Neural cell (in vitro differentiated cells): ENCODE measurements at regions not wholly inside any gene's neighbourhood (a gene's known extent, or its start where the extent isn't known, plus 50 kb on each side); places are given as distances from the start of the nearest gene placed in this dataset.
"Not testable (repeated sequence)": the region's sequence is repeated elsewhere in the genome, so short reads cannot be mapped to it uniquely, and the experiment has no call there.

Source experiments
- H2AFZ ChIP-seq: fragments of 200-600, 300-800 bp; sonication (generic), shearing (Covaris generic); 2 replicates; pipeline ENCODE4 v1.6.0; 2014; ENCODE audit warnings: low read depth, mild to moderate bottlenecking, antibody characterized with exemption, low read length, moderate library complexity
- H3F3A ChIP-seq: fragments of 200-600 bp; shearing (Covaris generic); 2 replicates; pipeline ENCODE4 v1.6.1; 2016; ENCODE audit warnings: mild to moderate bottlenecking, moderate library complexity, mixed read lengths, antibody characterized with exemption, low read length; ENCODE audit not compliant: insufficient read depth, poor library complexity, severe bottlenecking
- H3K27ac ChIP-seq: fragments of 200-600, 300-800 bp; sonication (generic), shearing (Covaris generic); 2 replicates; pipeline ENCODE4 v1.5.1; 2014; ENCODE audit warnings: mild to moderate bottlenecking, low read length, moderate library complexity
- H3K27me3 ChIP-seq: fragments of 300-800, 200-600 bp; sonication (generic), shearing (Covaris generic); 2 replicates; pipeline ENCODE4 v1.6.0; 2014; ENCODE audit warnings: mild to moderate bottlenecking, low read depth, low read length, moderate library complexity; ENCODE audit not compliant: insufficient read depth
- H3K36me3 ChIP-seq: fragments of 300-800, 200-600 bp; sonication (generic), shearing (Covaris generic); 2 replicates; pipeline ENCODE4 v1.5.1; 2014; ENCODE audit warnings: mild to moderate bottlenecking, antibody characterized with exemption, low read length, moderate library complexity; ENCODE audit not compliant: insufficient read depth
- H3K4me2 ChIP-seq: fragments of 300-800, 200-600 bp; sonication (generic), shearing (Covaris generic); 2 replicates; pipeline ENCODE4 v1.6.0; 2014; ENCODE audit warnings: mild to moderate bottlenecking, low read length
- H3K4me3 ChIP-seq: fragments of 300-800, 200-600 bp; sonication (generic), shearing (Covaris generic); 2 replicates; pipeline ENCODE4 v1.5.1; 2014; ENCODE audit warnings: mild to moderate bottlenecking, low read length, moderate library complexity
- H3K79me2 ChIP-seq: fragments of 200-600 bp; shearing (Covaris generic); replicated peaks from 2 replicates; pipeline ENCODE4 v1.6.0; 2014; ENCODE audit warnings: mild to moderate bottlenecking, low read length, moderate library complexity; ENCODE audit not compliant: insufficient read depth
- H3K9ac ChIP-seq: fragments of 300-800, 200-600 bp; sonication (generic), shearing (Covaris generic); 2 replicates; pipeline ENCODE4 v1.6.1; 2016; ENCODE audit warnings: mild to moderate bottlenecking, low read length, mixed read lengths
- H3K9me2 ChIP-seq: fragments of 200-600 bp; shearing (Covaris generic); 2 replicates; pipeline ENCODE4 v1.6.1; 2016; ENCODE audit warnings: mild to moderate bottlenecking, low read length, mixed read lengths; ENCODE audit not compliant: insufficient read depth
- H3K9me3 ChIP-seq: fragments of 200-600, 300-800 bp; sonication (generic), shearing (Covaris generic); 2 replicates; pipeline ENCODE4 v1.6.1; 2016; ENCODE audit warnings: mild to moderate bottlenecking, mixed run types, low read length, moderate library complexity, mixed read lengths
- H4K20me1 ChIP-seq: fragments of 200-600 bp; shearing (Covaris generic); 2 replicates; pipeline ENCODE4 v1.6.1; 2016; ENCODE audit warnings: mild to moderate bottlenecking, mixed run types; ENCODE audit not compliant: insufficient read depth
- EP300 ChIP-seq: fragments of 450-650 bp; conservative IDR thresholded peaks from 2 replicates; pipeline ENCODE4 v1.6.1; 2014; ENCODE audit warnings: antibody characterized with exemption, mild to moderate bottlenecking, moderate library complexity; ENCODE audit not compliant: poor library complexity, severe bottlenecking
- EZH2 ChIP-seq: fragments of 200-600, 300-800 bp; shearing (Covaris generic), sonication (generic); IDR thresholded peaks from 2 replicates; pipeline ENCODE4 v1.6.1; 2014; ENCODE audit warnings: antibody characterized with exemption, low read length, borderline replicate concordance, mild to moderate bottlenecking; ENCODE audit not compliant: insufficient read depth, poor library complexity, severe bottlenecking
- MXI1 ChIP-seq: fragments of 450-650 bp; conservative IDR thresholded peaks from 2 replicates; pipeline ENCODE4 v1.6.1; 2014; ENCODE audit warnings: antibody characterized with exemption, mild to moderate bottlenecking; ENCODE audit not compliant: poor library complexity, severe bottlenecking
- POLR2AphosphoS5 ChIP-seq: IDR thresholded peaks from 2 replicates; pipeline ENCODE4 v1.6.1; 2012
- RAD21 ChIP-seq: fragments of 450-650 bp; conservative IDR thresholded peaks from 2 replicates; pipeline ENCODE4 v1.6.1; 2014; ENCODE audit warnings: antibody characterized with exemption, mild to moderate bottlenecking, moderate library complexity
- SMC3 ChIP-seq: fragments of 450-650 bp; conservative IDR thresholded peaks from 2 replicates; pipeline ENCODE4 v1.6.1; 2014; ENCODE audit warnings: antibody characterized with exemption, mild to moderate bottlenecking, moderate library complexity; ENCODE audit not compliant: poor library complexity
- TAF1 ChIP-seq: IDR thresholded peaks from 2 replicates; pipeline ENCODE4 v1.6.1; 2012; ENCODE audit warnings: low read depth
- TF ChIP-seq, protein P1 (sequence below): IDR thresholded peaks from 2 replicates; pipeline ENCODE4 v1.6.1; 2012; ENCODE audit warnings: borderline replicate concordance
- TF ChIP-seq, protein P2 (sequence below): fragments of 450-650 bp; IDR thresholded peaks from 2 replicates; pipeline ENCODE4 v1.5.1; 2014; ENCODE audit warnings: antibody characterized with exemption, mild to moderate bottlenecking, moderate library complexity; ENCODE audit not compliant: poor library complexity, severe bottlenecking

DNA sequence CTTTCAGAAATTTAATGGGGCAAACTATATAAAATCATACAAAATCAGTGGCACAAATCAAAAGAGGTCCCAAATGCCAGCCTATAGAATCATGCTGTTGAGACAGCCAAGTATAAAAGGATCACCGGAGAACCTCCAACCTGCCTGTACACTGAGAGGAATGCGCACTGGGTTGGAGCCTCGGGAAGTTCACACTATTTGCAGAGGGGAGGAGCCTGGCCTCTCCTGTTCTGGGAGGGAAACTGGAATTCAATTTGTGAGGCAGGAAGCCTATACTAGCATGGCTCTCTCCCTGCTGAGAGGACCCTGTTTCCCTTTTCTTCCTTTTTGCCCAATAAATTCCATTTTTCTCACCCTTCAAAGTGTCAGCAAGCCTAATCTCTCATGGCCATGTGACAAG lies 406.0 kb downstream of the HINT1 start:
- no peak for TF ChIP-seq MXI1
- TF ChIP-seq, protein P1, sequence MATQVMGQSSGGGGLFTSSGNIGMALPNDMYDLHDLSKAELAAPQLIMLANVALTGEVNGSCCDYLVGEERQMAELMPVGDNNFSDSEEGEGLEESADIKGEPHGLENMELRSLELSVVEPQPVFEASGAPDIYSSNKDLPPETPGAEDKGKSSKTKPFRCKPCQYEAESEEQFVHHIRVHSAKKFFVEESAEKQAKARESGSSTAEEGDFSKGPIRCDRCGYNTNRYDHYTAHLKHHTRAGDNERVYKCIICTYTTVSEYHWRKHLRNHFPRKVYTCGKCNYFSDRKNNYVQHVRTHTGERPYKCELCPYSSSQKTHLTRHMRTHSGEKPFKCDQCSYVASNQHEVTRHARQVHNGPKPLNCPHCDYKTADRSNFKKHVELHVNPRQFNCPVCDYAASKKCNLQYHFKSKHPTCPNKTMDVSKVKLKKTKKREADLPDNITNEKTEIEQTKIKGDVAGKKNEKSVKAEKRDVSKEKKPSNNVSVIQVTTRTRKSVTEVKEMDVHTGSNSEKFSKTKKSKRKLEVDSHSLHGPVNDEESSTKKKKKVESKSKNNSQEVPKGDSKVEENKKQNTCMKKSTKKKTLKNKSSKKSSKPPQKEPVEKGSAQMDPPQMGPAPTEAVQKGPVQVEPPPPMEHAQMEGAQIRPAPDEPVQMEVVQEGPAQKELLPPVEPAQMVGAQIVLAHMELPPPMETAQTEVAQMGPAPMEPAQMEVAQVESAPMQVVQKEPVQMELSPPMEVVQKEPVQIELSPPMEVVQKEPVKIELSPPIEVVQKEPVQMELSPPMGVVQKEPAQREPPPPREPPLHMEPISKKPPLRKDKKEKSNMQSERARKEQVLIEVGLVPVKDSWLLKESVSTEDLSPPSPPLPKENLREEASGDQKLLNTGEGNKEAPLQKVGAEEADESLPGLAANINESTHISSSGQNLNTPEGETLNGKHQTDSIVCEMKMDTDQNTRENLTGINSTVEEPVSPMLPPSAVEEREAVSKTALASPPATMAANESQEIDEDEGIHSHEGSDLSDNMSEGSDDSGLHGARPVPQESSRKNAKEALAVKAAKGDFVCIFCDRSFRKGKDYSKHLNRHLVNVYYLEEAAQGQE, result no peak
- TF ChIP-seq POLR2AphosphoS5, result no peak
- TF ChIP-seq EZH2, result no peak
- TF ChIP-seq EP300, result no peak
- Histone ChIP-seq H3K79me2 (no peaks in the 10 kb centered on the region), H2AFZ (no peak overlapping the region), H3K27ac (no peak overlapping the region), H3K4me3 (no peak overlapping the region), H4K20me1 (no peaks in the 10 kb centered on the region), H3K9ac (no peak overlapping the region), H3F3A (no peaks in the 10 kb centered on the region), H3K9me3 (no peaks in the 10 kb centered on the region), H3K9me2 (no peaks in the 10 kb centered on the region), H3K27me3 (no peaks in the 10 kb centered on the region), H3K4me2 (no peak overlapping the region), H3K36me3 (no peaks in the 10 kb centered on the region)

DNA sequence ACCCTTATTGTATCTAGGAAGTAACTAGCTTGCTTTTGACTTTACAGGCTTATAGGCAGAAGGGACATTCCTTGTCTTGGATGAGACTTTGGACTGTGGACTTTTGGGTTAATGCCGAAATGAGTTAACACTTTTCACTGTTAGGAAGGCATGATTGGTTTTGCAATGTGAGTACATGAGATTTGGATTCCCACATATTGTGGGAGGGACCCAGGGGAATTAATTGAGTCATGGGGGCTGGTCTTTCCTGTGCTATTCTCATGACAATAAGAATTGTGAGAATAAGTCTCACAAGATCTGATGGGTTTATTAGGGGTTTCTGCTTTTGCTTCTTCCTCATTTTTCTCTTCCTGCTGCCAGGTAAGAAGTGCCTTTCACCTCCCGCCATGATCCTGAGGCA lies 417.5 kb downstream of the HINT1 start:
- H4K20me1 ChIP-seq, result no peaks in the 10 kb centered on the region
- TF ChIP-seq, protein P1, result no peak
- TF ChIP-seq TAF1 (no peak), POLR2AphosphoS5 (no peak), SMC3 (no peak), EZH2 (no peak), MXI1 (no peak), EP300 (no peak), RAD21 (no peak)
- TF ChIP-seq, protein P2, sequence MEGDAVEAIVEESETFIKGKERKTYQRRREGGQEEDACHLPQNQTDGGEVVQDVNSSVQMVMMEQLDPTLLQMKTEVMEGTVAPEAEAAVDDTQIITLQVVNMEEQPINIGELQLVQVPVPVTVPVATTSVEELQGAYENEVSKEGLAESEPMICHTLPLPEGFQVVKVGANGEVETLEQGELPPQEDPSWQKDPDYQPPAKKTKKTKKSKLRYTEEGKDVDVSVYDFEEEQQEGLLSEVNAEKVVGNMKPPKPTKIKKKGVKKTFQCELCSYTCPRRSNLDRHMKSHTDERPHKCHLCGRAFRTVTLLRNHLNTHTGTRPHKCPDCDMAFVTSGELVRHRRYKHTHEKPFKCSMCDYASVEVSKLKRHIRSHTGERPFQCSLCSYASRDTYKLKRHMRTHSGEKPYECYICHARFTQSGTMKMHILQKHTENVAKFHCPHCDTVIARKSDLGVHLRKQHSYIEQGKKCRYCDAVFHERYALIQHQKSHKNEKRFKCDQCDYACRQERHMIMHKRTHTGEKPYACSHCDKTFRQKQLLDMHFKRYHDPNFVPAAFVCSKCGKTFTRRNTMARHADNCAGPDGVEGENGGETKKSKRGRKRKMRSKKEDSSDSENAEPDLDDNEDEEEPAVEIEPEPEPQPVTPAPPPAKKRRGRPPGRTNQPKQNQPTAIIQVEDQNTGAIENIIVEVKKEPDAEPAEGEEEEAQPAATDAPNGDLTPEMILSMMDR, result no peak
- no peaks in the 10 kb centered on the region for H3K79me2 ChIP-seq
- H3K9ac ChIP-seq, result no peak overlapping the region
- H2AFZ ChIP-seq, result no peak overlapping the region
- no peaks in the 10 kb centered on the region for H3K27me3 ChIP-seq
- H3K9me2 ChIP-seq, result no peaks in the 10 kb centered on the region
- no peaks in the 10 kb centered on the region for H3F3A ChIP-seq
- H3K27ac ChIP-seq, result no peak overlapping the region
- no peaks in the 10 kb centered on the region for H3K36me3 ChIP-seq
- no peaks in the 10 kb centered on the region for H3K9me3 ChIP-seq
- no peak overlapping the region for H3K4me2 ChIP-seq
- H3K4me3 ChIP-seq, result no peak overlapping the region

DNA sequence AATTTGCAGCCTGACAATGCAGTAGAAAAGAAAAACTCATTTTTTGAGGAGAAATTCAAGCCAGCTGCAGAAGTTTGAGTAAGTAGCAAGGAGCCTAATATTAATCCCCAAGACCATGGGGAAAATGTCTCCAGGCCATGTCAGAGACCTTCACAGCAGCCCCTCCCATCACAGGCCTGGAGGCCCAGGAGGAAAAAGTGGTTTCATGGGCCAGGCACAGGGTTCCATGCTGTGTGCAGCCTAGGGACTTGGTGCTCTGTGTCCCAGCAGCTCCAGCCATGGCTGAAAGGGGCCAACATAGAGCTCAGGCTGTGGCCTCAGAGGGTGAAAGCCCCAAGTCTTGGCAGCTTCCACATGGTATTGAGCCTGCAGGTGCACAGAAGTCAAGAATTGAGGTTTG lies 418.4 kb downstream of the HINT1 start:
- not testable (repeated sequence) for H3K4me2 ChIP-seq, H3K27ac ChIP-seq, H4K20me1 ChIP-seq, H3K79me2 ChIP-seq, H3K27me3 ChIP-seq, H2AFZ ChIP-seq, H3K36me3 ChIP-seq, H3F3A ChIP-seq, H3K9me2 ChIP-seq, H3K4me3 ChIP-seq, H3K9ac ChIP-seq, H3K9me3 ChIP-seq
